Activated T-cell treated with anti-CD3 and anti-CD28 coated beads, Interleukin-2, amount 50 U/mL, for 72 hours (primary cell): ENCODE measurements at regions not wholly inside any gene's neighbourhood (a gene's known extent, or its start where the extent isn't known, plus 50 kb on each side); places are given as distances from the start of the nearest gene placed in this dataset.
"Not testable (repeated sequence)": the region's sequence is repeated elsewhere in the genome, so short reads cannot be mapped to it uniquely, and the experiment has no call there.

Source experiments
- ATAC-seq, 2 donors: fragments of 150-1000 bp; cut with Tn5 transposase; replicated peaks in 1 of 2; 2 replicates each; pipeline ENCODE4 v1.10.0; 2021; ENCODE audit warnings: moderate library complexity in 2 of 2, mild to moderate bottlenecking in 1 of 2
- DNase-seq, 2 donors: peaks; one replicate each; pipeline ENCODE4 v3.0.0; 2021 to 2022; ENCODE audit warnings: mixed read lengths in 1 of 2
- H3K27ac Mint-ChIP-seq: one replicate; pipeline ENCODE4 v1.8.0; 2022; ENCODE audit warnings: mild to moderate bottlenecking, moderate library complexity, mixed read lengths
- H3K27me3 Mint-ChIP-seq: one replicate; pipeline ENCODE4 v1.8.0; 2022; ENCODE audit warnings: low read depth, mixed read lengths
- H3K36me3 Mint-ChIP-seq, 2 donors: one replicate each; pipeline ENCODE4 v1.8.0; 2022; ENCODE audit warnings: mixed read lengths in 2 of 2, mild to moderate bottlenecking in 1 of 2; ENCODE audit not compliant: insufficient read depth in 2 of 2
- H3K4me1 Mint-ChIP-seq: one replicate; pipeline ENCODE4 v1.8.0; 2022; ENCODE audit warnings: low read depth, mixed read lengths
- H3K4me3 Mint-ChIP-seq, 2 donors: one replicate each; pipeline ENCODE4 v1.8.0; 2022; ENCODE audit warnings: mild to moderate bottlenecking in 2 of 2, mixed read lengths in 2 of 2, moderate library complexity in 2 of 2
- H3K9me3 Mint-ChIP-seq, 2 donors: one replicate each; pipeline ENCODE4 v1.8.0; 2022; ENCODE audit warnings: mixed read lengths in 2 of 2

DNA sequence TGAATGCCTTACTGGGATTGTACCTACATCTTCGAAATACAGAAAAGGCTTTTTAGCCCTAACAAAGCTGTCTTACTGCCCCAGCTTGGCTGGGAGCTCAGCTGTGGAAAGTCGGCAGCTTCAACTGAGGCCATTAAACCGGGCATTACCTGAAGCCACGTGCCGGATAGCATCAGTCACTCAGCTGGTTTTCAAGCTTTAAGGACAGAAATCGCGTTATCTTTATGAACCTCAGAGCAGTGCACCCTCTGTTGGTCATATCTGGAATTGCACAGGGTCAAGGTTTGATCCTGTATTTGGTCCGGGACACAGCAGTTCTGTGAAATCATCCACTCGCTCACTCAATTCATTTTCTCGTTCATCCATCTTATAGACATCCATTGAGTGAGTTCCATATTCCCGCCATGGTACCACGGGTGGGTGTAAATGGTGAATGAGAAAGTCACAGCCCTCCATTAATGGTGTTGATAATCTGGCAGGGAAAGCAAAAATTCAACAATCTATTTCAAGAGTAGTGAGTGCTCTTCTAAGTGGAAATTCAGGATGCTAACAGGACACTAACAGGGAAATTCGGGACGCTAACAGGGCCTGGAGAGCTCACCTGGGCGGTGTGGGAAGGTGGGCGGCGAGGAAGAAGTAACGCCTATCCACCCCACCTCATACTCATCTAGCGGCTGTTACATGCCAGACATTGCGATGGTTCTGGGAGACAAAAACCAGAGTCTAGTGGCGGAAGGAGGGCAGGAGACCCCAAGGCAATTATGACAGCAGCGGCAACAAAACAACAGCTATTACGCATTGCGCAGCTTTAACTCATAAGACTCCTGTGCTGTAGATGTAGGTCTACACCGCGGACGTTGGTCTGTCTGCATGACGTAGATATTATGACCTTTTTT is 60.6 kb upstream of the TCL1A start:
- H3K9me3 Mint-ChIP-seq = no peaks in the 10 kb centered on the region
- H3K27me3 Mint-ChIP-seq = peaks cover 29% of the 10 kb centered on the region
- DNase-seq (peak; percentile 41 to 50), ATAC-seq (no peak)
- H3K27ac Mint-ChIP-seq = no peak overlapping the region
- no peaks in the 10 kb centered on the region for H3K4me1 Mint-ChIP-seq
- H3K36me3 Mint-ChIP-seq = no peaks in the 10 kb centered on the region
- H3K4me3 Mint-ChIP-seq = no peak overlapping the region

- DNase-seq = no peak
- ATAC-seq = no peak
- H3K27me3 Mint-ChIP-seq = peaks cover 44% of the 10 kb centered on the region
- H3K9me3 Mint-ChIP-seq = no peaks in the 10 kb centered on the region
- no peak overlapping the region for H3K27ac Mint-ChIP-seq
- no peaks in the 10 kb centered on the region for H3K4me1 Mint-ChIP-seq
- H3K36me3 Mint-ChIP-seq = no peaks in the 10 kb centered on the region
- H3K4me3 Mint-ChIP-seq = no peak overlapping the region
Observed at GRCh38 chr14:95770777-95771176, 56.9 kb upstream of the TCL1A start.

DNA sequence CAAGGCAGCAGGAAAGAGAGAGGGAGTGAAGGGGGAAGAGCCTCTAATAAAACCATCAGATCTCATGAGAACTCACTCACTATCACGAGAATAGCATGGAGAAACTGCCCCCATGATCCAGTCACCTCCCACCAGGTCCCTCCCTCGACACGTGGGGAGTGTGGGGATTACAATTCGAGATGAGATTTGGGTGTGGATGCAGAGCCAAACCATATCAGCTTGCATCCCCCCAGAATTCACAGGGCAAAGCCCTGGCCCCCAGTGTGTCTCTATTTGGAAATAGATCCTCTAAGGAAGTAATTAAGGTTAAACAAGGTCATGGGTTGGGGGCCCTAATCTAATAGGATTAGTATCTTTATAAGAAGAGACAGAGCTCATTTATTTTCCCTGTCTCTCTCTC is 56.1 kb upstream of the TCL1A start:
- DNase-seq (no peak), ATAC-seq (no peak)
- H3K27me3 Mint-ChIP-seq = peaks cover 44% of the 10 kb centered on the region
- H3K27ac Mint-ChIP-seq = no peak overlapping the region
- H3K9me3 Mint-ChIP-seq = no peaks in the 10 kb centered on the region
- no peak overlapping the region for H3K4me3 Mint-ChIP-seq
- H3K36me3 Mint-ChIP-seq = no peaks in the 10 kb centered on the region
- no peaks in the 10 kb centered on the region for H3K4me1 Mint-ChIP-seq

GRCh38 chr14:95769431-95769830 is 55.5 kb upstream of the TCL1A start:
- peaks cover 40% of the 10 kb centered on the region for H3K27me3 Mint-ChIP-seq
- ATAC-seq, H3K36me3 Mint-ChIP-seq, H3K4me3 Mint-ChIP-seq, DNase-seq, H3K27ac Mint-ChIP-seq, H3K4me1 Mint-ChIP-seq, H3K9me3 Mint-ChIP-seq: not testable (repeated sequence)

- H3K9me3 Mint-ChIP-seq = no peaks in the 10 kb centered on the region
- ATAC-seq (no peak), DNase-seq (no peak)
- H3K4me3 Mint-ChIP-seq = no peak overlapping the region
- H3K27ac Mint-ChIP-seq = no peak overlapping the region
- no peaks in the 10 kb centered on the region for H3K4me1 Mint-ChIP-seq
- H3K36me3 Mint-ChIP-seq = no peaks in the 10 kb centered on the region
- peaks cover 29% of the 10 kb centered on the region for H3K27me3 Mint-ChIP-seq
Observed at GRCh38 chr14:95765051-95765450, 51.1 kb upstream of the TCL1A start.

GRCh38 chr14:95763875-95764274 is 50.0 kb upstream of the TCL1A start:
- Mint-ChIP-seq H3K27me3 (peaks cover 34% of the 10 kb centered on the region), H3K4me3 (no peak overlapping the region), H3K9me3 (no peaks in the 10 kb centered on the region), H3K36me3 (no peaks in the 10 kb centered on the region), H3K27ac (no peak overlapping the region), H3K4me1 (no peaks in the 10 kb centered on the region)
- ATAC-seq (no peak), DNase-seq (no peak)
